IMR-90 (cell line): ENCODE measurements at regions not wholly inside any gene's neighbourhood (a gene's known extent, or its start where the extent isn't known, plus 50 kb on each side); places are given as distances from the start of the nearest gene placed in this dataset.

Experiments used
- BHLHE40 ChIP-seq: fragments of 150-350 bp; IDR thresholded peaks from 2 replicates; pipeline ENCODE4 v1.6.1; 2016; ENCODE audit warnings: mild to moderate bottlenecking, low read depth, low read length
- CEBPB ChIP-seq: IDR thresholded peaks from 2 replicates; pipeline ENCODE4 v1.6.1; 2012; ENCODE audit warnings: low read depth, low read length, improper control_type of control experiment
- CTCF ChIP-seq: conservative IDR thresholded peaks from 2 replicates; pipeline ENCODE4 v1.5.1; 2012; ENCODE audit warnings: mild to moderate bottlenecking, low read depth, low read length, improper control_type of control experiment
- FOS ChIP-seq: fragments of 150-350 bp; IDR thresholded peaks from 2 replicates; pipeline ENCODE4 v1.6.1; 2016; ENCODE audit warnings: low read depth, low read length
- MAFK ChIP-seq: IDR thresholded peaks from 2 replicates; pipeline ENCODE4 v1.6.1; 2012; ENCODE audit warnings: low read depth, low read length, improper control_type of control experiment
- MAZ ChIP-seq: IDR thresholded peaks from 2 replicates; pipeline ENCODE4 v1.6.1; 2012; ENCODE audit warnings: low read depth, mild to moderate bottlenecking, low read length, improper control_type of control experiment, moderate library complexity, borderline replicate concordance
- POLR2A ChIP-seq: IDR thresholded peaks from 2 replicates; pipeline ENCODE4 v1.6.1; 2012; ENCODE audit warnings: mild to moderate bottlenecking, low read depth, low read length
- RAD21 ChIP-seq: IDR thresholded peaks from 2 replicates; pipeline ENCODE4 v1.6.1; 2012; ENCODE audit warnings: low read length, improper control_type of control experiment
- RCOR1 ChIP-seq: IDR thresholded peaks from 2 replicates; pipeline ENCODE4 v1.6.1; 2012; ENCODE audit warnings: mild to moderate bottlenecking, low read length, improper control_type of control experiment; ENCODE audit not compliant: insufficient replicate concordance
- RFX5 ChIP-seq: IDR thresholded peaks from 2 replicates; pipeline ENCODE4 v1.8.0; 2012; ENCODE audit warnings: low read depth, mild to moderate bottlenecking, low read length, moderate library complexity
- SMC3 ChIP-seq: fragments of 150-350 bp; IDR thresholded peaks from 2 replicates; pipeline ENCODE4 v1.6.1; 2016; ENCODE audit warnings: low read depth, mild to moderate bottlenecking, antibody characterized with exemption, low read length, moderate library complexity
- USF2 ChIP-seq: fragments of 150-350 bp; IDR thresholded peaks from 2 replicates; pipeline ENCODE4 v1.6.1; 2017; ENCODE audit warnings: mild to moderate bottlenecking, antibody characterized with exemption, low read length, low read depth

GRCh38 chr5:52731274-52732027, 56.3 kb upstream of the ITGA1 start:
- TF ChIP-seq CTCF (no peak), BHLHE40 (no peak), CEBPB (no peak), POLR2A (no peak), SMC3 (no peak), USF2 (no peak), MAFK (no peak), MAZ (no peak), RAD21 (no peak), FOS (no peak), RFX5 (no peak), RCOR1 (no peak)
